Uterus (tissue), 2 donors: ENCODE measurements at regions not wholly inside any gene's neighbourhood (a gene's known extent, or its start where the extent isn't known, plus 50 kb on each side); places are given as distances from the start of the nearest gene placed in this dataset.

ENCODE experiments used
- POLR2A ChIP-seq, 2 donors: fragments of 450-650 bp; IDR thresholded peaks; one replicate each; pipeline ENCODE4 v1.6.1; 2016; ENCODE audit warnings: antibody characterized with exemption in 2 of 2, mild to moderate bottlenecking in 1 of 2, moderate library complexity in 1 of 2
- TF ChIP-seq, protein P1 (sequence below), 4 experiments: fragments of 200-600 bp in 2 of 4; fragments of 450-650 bp in 2 of 4; sonication (generic) in 2 of 4; IDR thresholded peaks; one replicate each; pipeline ENCODE4 v1.5.1; 2016 to 2019; ENCODE audit warnings: antibody characterized with exemption in 4 of 4, mild to moderate bottlenecking in 2 of 4, moderate library complexity in 1 of 4

DNA sequence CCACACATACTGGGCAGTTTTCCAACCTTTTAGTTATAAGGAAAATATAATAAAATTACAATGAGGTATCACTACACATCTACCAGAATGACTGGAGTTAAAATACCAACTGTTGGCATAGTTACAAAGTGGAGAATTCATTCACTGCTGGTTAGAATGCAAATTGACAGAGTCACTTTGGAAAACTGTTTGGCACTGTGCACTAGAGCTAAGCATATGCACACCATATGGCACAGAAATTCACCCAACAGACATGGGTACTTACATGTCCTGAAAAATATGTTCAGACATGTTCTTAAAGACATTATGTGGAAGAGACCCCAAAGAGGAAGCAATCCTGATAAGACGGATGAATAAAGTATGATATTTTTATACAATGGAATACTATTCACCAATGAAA, 686.1 kb upstream of the RAB6C start:
- TF ChIP-seq, protein P1, sequence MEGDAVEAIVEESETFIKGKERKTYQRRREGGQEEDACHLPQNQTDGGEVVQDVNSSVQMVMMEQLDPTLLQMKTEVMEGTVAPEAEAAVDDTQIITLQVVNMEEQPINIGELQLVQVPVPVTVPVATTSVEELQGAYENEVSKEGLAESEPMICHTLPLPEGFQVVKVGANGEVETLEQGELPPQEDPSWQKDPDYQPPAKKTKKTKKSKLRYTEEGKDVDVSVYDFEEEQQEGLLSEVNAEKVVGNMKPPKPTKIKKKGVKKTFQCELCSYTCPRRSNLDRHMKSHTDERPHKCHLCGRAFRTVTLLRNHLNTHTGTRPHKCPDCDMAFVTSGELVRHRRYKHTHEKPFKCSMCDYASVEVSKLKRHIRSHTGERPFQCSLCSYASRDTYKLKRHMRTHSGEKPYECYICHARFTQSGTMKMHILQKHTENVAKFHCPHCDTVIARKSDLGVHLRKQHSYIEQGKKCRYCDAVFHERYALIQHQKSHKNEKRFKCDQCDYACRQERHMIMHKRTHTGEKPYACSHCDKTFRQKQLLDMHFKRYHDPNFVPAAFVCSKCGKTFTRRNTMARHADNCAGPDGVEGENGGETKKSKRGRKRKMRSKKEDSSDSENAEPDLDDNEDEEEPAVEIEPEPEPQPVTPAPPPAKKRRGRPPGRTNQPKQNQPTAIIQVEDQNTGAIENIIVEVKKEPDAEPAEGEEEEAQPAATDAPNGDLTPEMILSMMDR (IDR thresholded peaks at IDR 0.05) = no peak
- no peak for TF ChIP-seq POLR2A (IDR thresholded peaks at IDR 0.05)
